ENCODE measurements at regions not wholly inside any gene's neighbourhood (a gene's known extent, or its start where the extent isn't known, plus 50 kb on each side); places are given as distances from the start of the nearest gene placed in this dataset.

DNA sequence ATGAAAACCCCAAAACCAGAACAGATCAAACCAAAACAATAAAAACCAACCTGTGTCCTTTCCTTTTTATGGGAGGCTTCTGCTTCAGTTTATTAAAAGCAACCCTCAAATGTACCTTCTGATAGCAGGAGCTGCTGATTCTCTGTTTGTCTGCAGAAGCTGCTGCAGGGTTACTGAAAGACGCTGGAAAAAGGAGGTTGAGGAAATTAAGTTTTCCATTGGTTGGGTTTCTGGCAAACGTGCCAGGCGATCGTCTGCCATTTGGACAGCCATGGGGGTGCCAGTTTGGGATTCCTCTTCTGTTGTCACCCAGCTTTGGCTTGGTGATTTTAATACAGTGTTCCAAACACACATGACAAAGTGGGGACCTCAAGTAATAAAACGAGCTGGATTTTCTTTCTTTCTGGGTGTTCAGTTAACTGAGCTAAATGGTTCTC lies 185.4 kb upstream of the ZFHX3 start:
- Histone ChIP-seq H3K9ac (ENCODE audit: insufficient read depth, low read length) (no peak overlapping the region), H4K20me1 (ENCODE audit: control insufficient read depth, extremely low read depth, insufficient read depth, low read length) (no peaks in the 10 kb centered on the region), H3K9me3 (ENCODE audit: control insufficient read depth, insufficient read depth, low read depth, low read length) (no peaks in the 10 kb centered on the region), H3K79me2 (ENCODE audit: control insufficient read depth, insufficient read depth, low read length) (no peaks in the 10 kb centered on the region), H3K4me3 (replicated peaks in 1 of 4; ENCODE audit: control extremely low read depth in 1 of 4, insufficient read depth in 1 of 4, low read depth in 3 of 4, low read length in 4 of 4) (peak overlapping the region in 3 of 4 experiments; percentile 24 to 66 (median 46)), H3K27me3 (ENCODE audit: control insufficient read depth, insufficient read depth, low read length) (no peaks in the 10 kb centered on the region), H3K27ac (ENCODE audit: insufficient read depth, low read length) (no peak overlapping the region), H2AFZ (ENCODE audit: low read length) (no peak overlapping the region), H3K4me1 (ENCODE audit: control insufficient read depth, extremely low read depth, insufficient read depth, low read length) (peaks cover 3% of the 10 kb centered on the region), H3K4me2 (ENCODE audit: extremely low read depth, insufficient read depth, low read length) (peak overlapping the region; percentile 92), H3K36me3 (ENCODE audit: control insufficient read depth, insufficient read depth, low read length) (no peaks in the 10 kb centered on the region)
- DNase-seq (ENCODE audit: low read depth in 2 of 2): peak in 1 of 2 donors; percentile 22
- no peak for TF ChIP-seq EZH2 (IDR thresholded peaks at IDR 0.05; ENCODE audit: low read length, missing control alignments)
- TF ChIP-seq, protein P1, sequence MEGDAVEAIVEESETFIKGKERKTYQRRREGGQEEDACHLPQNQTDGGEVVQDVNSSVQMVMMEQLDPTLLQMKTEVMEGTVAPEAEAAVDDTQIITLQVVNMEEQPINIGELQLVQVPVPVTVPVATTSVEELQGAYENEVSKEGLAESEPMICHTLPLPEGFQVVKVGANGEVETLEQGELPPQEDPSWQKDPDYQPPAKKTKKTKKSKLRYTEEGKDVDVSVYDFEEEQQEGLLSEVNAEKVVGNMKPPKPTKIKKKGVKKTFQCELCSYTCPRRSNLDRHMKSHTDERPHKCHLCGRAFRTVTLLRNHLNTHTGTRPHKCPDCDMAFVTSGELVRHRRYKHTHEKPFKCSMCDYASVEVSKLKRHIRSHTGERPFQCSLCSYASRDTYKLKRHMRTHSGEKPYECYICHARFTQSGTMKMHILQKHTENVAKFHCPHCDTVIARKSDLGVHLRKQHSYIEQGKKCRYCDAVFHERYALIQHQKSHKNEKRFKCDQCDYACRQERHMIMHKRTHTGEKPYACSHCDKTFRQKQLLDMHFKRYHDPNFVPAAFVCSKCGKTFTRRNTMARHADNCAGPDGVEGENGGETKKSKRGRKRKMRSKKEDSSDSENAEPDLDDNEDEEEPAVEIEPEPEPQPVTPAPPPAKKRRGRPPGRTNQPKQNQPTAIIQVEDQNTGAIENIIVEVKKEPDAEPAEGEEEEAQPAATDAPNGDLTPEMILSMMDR (conservative IDR thresholded peaks at IDR 0.05 in 1 of 2, IDR thresholded peaks at IDR 0.05 in 1 of 2; ENCODE audit: low read depth in 1 of 2, low read length in 2 of 2): no peak

DNA sequence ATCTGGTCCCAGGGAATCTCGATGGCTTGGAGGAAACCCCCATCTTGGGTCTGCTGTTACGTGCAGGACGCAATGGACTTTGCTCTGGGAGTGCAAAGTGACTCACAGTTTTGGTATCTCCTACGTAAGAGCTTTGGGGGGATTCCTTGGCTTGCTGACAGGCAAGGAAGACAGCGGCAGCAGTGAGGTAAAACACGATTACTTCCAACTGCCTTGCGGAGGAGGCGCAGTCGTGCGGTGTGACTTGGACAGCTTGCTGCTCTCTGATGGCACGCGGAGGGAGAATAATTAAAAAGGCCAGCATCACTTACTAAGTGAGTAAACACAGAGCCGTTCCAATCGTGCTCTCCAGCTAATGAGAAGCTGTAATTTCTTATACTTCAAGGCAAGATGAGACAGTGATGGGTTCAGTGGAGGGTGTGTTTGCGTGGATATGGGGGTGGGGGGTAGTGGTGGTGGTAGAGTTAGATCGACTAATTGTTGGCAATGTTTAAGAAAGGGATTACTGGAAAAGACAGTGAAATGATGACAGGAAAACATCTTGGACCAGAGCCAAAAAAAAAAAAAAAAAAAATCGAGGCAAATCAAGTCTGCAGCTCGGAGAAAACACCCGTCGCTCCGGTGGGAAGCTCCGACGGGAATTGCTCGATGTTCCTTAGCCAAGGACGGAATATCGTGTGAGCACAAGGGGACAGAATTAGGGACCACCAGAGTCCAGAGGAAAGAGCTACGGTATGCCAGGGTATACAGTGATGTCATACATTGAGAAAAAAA lies 184.8 kb upstream of the ZFHX3 start:
- Histone ChIP-seq H2AFZ (ENCODE audit: low read length) (peak overlapping the region; percentile 32), H4K20me1 (ENCODE audit: control insufficient read depth, extremely low read depth, insufficient read depth, low read length) (no peaks in the 10 kb centered on the region), H3K4me3 (replicated peaks in 1 of 4; ENCODE audit: control extremely low read depth in 1 of 4, insufficient read depth in 1 of 4, low read depth in 3 of 4, low read length in 4 of 4) (peak overlapping the region; percentile 24 to 66 (median 40)), H3K27ac (ENCODE audit: insufficient read depth, low read length) (peak overlapping the region; percentile 68), H3K9ac (ENCODE audit: insufficient read depth, low read length) (peak overlapping the region; percentile 51), H3K36me3 (ENCODE audit: control insufficient read depth, insufficient read depth, low read length) (no peaks in the 10 kb centered on the region), H3K9me3 (ENCODE audit: control insufficient read depth, insufficient read depth, low read depth, low read length) (no peaks in the 10 kb centered on the region), H3K79me2 (ENCODE audit: control insufficient read depth, insufficient read depth, low read length) (no peaks in the 10 kb centered on the region), H3K4me2 (ENCODE audit: extremely low read depth, insufficient read depth, low read length) (peak overlapping the region; percentile 92), H3K4me1 (ENCODE audit: control insufficient read depth, extremely low read depth, insufficient read depth, low read length) (peaks cover 3% of the 10 kb centered on the region), H3K27me3 (ENCODE audit: control insufficient read depth, insufficient read depth, low read length) (no peaks in the 10 kb centered on the region)
- DNase-seq (ENCODE audit: low read depth in 2 of 2): peak; percentile 95 to 97
- TF ChIP-seq EZH2 (IDR thresholded peaks at IDR 0.05; ENCODE audit: low read length, missing control alignments): no peak
- TF ChIP-seq, protein P1 (conservative IDR thresholded peaks at IDR 0.05 in 1 of 2, IDR thresholded peaks at IDR 0.05 in 1 of 2; ENCODE audit: low read depth in 1 of 2, low read length in 2 of 2): no peak

DNA sequence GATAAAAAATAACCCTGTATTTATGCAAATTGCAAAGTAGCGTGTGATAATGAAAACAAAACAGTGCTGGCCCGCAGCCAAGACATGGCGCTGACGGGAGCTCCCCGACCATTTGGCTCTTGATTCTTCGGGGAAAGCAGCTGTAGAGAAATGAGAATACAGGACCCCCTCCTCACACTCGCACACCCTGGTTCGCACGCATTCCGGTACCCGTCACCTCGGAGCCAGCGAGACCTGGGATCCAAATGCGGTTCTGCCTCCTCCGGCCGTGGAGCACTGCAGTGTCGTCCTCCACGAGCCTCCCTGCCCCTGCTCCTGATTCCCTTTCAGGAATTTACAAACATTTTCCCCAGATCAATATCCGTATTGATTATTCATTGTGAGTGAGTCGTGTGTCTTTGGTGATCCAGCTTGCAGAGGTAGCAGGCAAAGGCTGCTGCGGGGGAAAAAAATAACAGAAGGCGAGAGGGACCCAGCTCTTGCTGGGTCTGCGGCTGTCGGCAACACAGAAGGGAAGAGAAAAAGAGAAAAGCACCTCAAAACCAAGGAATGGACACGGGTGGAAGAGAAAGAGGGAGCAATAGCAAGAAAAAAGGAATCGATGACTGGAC lies 184.1 kb upstream of the ZFHX3 start:
- H3K27ac ChIP-seq (ENCODE audit: insufficient read depth, low read length): peak overlapping the region; percentile 68
- H3K36me3 ChIP-seq (ENCODE audit: control insufficient read depth, insufficient read depth, low read length): no peaks in the 10 kb centered on the region
- H3K4me1 ChIP-seq (ENCODE audit: control insufficient read depth, extremely low read depth, insufficient read depth, low read length): peaks cover 3% of the 10 kb centered on the region
- H3K27me3 ChIP-seq (ENCODE audit: control insufficient read depth, insufficient read depth, low read length): no peaks in the 10 kb centered on the region
- no peaks in the 10 kb centered on the region for H3K9me3 ChIP-seq (ENCODE audit: control insufficient read depth, insufficient read depth, low read depth, low read length)
- H3K4me3 ChIP-seq (replicated peaks in 1 of 4; ENCODE audit: control extremely low read depth in 1 of 4, insufficient read depth in 1 of 4, low read depth in 3 of 4, low read length in 4 of 4): peak overlapping the region; percentile 24 to 66 (median 40)
- H3K9ac ChIP-seq (ENCODE audit: insufficient read depth, low read length): peak overlapping the region; percentile 33
- no peaks in the 10 kb centered on the region for H3K79me2 ChIP-seq (ENCODE audit: control insufficient read depth, insufficient read depth, low read length)
- peak in 1 of 2 donors; percentile 11 for DNase-seq (ENCODE audit: low read depth in 2 of 2)
- H4K20me1 ChIP-seq (ENCODE audit: control insufficient read depth, extremely low read depth, insufficient read depth, low read length): no peaks in the 10 kb centered on the region
- H3K4me2 ChIP-seq (ENCODE audit: extremely low read depth, insufficient read depth, low read length): peak overlapping the region; percentile 92
- TF ChIP-seq EZH2 (IDR thresholded peaks at IDR 0.05; ENCODE audit: low read length, missing control alignments): no peak
- TF ChIP-seq, protein P1 (conservative IDR thresholded peaks at IDR 0.05 in 1 of 2, IDR thresholded peaks at IDR 0.05 in 1 of 2; ENCODE audit: low read depth in 1 of 2, low read length in 2 of 2): no peak
- H2AFZ ChIP-seq (ENCODE audit: low read length): peak overlapping the region; percentile 32

All from fibroblast of lung (primary cell).